ENCODE measurements at regions not wholly inside any gene's neighbourhood (a gene's known extent, or its start where the extent isn't known, plus 50 kb on each side); places are given as distances from the start of the nearest gene placed in this dataset.

GRCh38 chr13:106183410-106184065, 351.9 kb downstream of the EFNB2 start:
- H3K4me3 ChIP-seq (ENCODE audit: low read depth, low read length), result no peak overlapping the region

GRCh38 chr13:106182404-106182803, 353.1 kb downstream of the EFNB2 start:
- no peak overlapping the region for H3K4me3 ChIP-seq (ENCODE audit: low read depth, low read length)

- H3K4me3 ChIP-seq (ENCODE audit: low read depth, low read length), result no peak overlapping the region
Observed at GRCh38 chr13:106178816-106179215, 356.6 kb downstream of the EFNB2 start.

GRCh38 chr13:106177146-106177545, 358.3 kb downstream of the EFNB2 start:
- no peak overlapping the region for H3K4me3 ChIP-seq (ENCODE audit: low read depth, low read length)

GRCh38 chr13:106176117-106176516, 359.3 kb downstream of the EFNB2 start:
- H3K4me3 ChIP-seq (ENCODE audit: low read depth, low read length), result no peak overlapping the region

- H3K4me3 ChIP-seq (ENCODE audit: low read depth, low read length), result no peak overlapping the region
Observed at GRCh38 chr13:106173891-106174610, 361.4 kb downstream of the EFNB2 start.

- no peak overlapping the region for H3K4me3 ChIP-seq (ENCODE audit: low read depth, low read length)
Observed at GRCh38 chr13:106173346-106173745, 362.1 kb downstream of the EFNB2 start.

- no peak overlapping the region for H3K4me3 ChIP-seq (ENCODE audit: low read depth, low read length)
Observed at GRCh38 chr13:106172176-106172905, 363.1 kb downstream of the EFNB2 start.

- H3K4me3 ChIP-seq (ENCODE audit: low read depth, low read length), result no peak overlapping the region
Observed at GRCh38 chr13:106163426-106163825, 372.0 kb downstream of the EFNB2 start.

GRCh38 chr13:106161146-106161545, 374.3 kb downstream of the EFNB2 start:
- H3K4me3 ChIP-seq (ENCODE audit: low read depth, low read length), result no peak overlapping the region

GRCh38 chr13:106159295-106160195, 375.9 kb downstream of the EFNB2 start:
- no peak overlapping the region for H3K4me3 ChIP-seq (ENCODE audit: low read depth, low read length)

GRCh38 chr13:106156468-106156867, 379.0 kb downstream of the EFNB2 start:
- no peak overlapping the region for H3K4me3 ChIP-seq (ENCODE audit: low read depth, low read length)

GRCh38 chr13:106155411-106155810, 380.1 kb downstream of the EFNB2 start:
- no peak overlapping the region for H3K4me3 ChIP-seq (ENCODE audit: low read depth, low read length)

GRCh38 chr13:106153876-106154275, 381.6 kb downstream of the EFNB2 start:
- no peak overlapping the region for H3K4me3 ChIP-seq (ENCODE audit: low read depth, low read length)

GRCh38 chr13:106153041-106153440, 382.4 kb downstream of the EFNB2 start:
- no peak overlapping the region for H3K4me3 ChIP-seq (ENCODE audit: low read depth, low read length)

- no peak overlapping the region for H3K4me3 ChIP-seq (ENCODE audit: low read depth, low read length)
Observed at GRCh38 chr13:106152047-106152446, 383.4 kb downstream of the EFNB2 start.

- no peak overlapping the region for H3K4me3 ChIP-seq (ENCODE audit: low read depth, low read length)
Observed at GRCh38 chr13:106151056-106151699, 384.3 kb downstream of the EFNB2 start.

- no peak overlapping the region for H3K4me3 ChIP-seq (ENCODE audit: low read depth, low read length)
Observed at GRCh38 chr13:106145997-106146864, 389.2 kb downstream of the EFNB2 start.

GRCh38 chr13:106145070-106145469, 390.4 kb downstream of the EFNB2 start:
- no peak overlapping the region for H3K4me3 ChIP-seq (ENCODE audit: low read depth, low read length)

All from iPS-11a (cell line).